ENCODE measurements at regions not wholly inside any gene's neighbourhood (a gene's known extent, or its start where the extent isn't known, plus 50 kb on each side); places are given as distances from the start of the nearest gene placed in this dataset.

- 90% methylated on average over 1 of the region's 1 CpG for WGBS
- Histone ChIP-seq H3K27ac (ENCODE audit: low read depth) (no peak overlapping the region), H3K4me1 (ENCODE audit: insufficient read depth) (no peaks in the 10 kb centered on the region), H3K4me3 (ENCODE audit: low read depth, low read length) (no peak overlapping the region), H3K36me3 (ENCODE audit: insufficient read depth) (no peaks in the 10 kb centered on the region)
- no peak for DNase-seq (ENCODE audit: extremely low spot score)
Observed at GRCh38 chr1:67889466-67889865, 56.2 kb upstream of the GNG12 start.

DNA sequence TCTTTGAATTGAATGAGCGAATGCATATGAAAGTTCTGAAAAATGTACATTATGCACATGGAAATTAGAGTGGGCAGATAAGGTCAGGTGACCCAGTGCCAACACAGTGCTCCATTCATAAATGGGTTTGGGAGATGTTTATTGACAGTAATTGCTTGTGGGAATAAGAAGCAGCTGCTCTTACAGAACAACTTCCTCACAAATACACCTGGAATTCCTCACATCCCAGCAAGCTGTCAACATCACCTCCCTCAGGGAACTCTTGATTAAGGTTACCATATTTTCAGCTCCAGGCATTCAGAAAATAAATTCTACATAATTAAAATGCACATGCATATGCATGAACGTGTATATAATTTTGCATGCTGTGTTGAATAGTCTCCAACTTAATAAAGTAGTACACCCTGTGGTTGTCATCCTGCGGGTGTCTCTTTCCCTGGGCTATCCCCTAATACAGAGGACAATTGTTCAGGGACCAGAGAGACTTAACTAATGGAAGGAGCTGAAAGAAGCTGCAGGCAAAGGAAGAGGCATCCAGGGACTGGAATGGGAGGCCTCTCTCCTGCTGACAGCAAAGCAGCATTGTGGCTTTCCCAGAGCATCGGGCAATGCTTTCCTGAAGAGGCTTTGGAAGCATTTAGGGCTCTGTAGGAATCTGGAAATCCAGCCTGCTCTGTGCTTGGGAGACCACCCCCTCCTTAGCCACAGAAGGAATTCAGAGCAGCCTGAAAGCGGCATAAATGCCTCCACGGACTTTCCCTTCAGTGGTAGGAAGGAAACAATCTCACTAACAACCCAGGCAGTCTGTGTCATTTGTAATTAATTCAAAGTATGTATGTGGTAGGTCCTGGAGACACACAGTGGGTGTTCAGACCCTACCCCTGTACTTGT lies 55.2 kb upstream of the GNG12 start:
- Histone ChIP-seq H3K4me3 (ENCODE audit: low read depth, low read length) (no peak overlapping the region), H3K36me3 (ENCODE audit: insufficient read depth) (no peaks in the 10 kb centered on the region), H3K4me1 (ENCODE audit: insufficient read depth) (no peaks in the 10 kb centered on the region), H3K27ac (ENCODE audit: low read depth) (no peak overlapping the region)
- DNase-seq (ENCODE audit: extremely low spot score) = no peak
- 74% methylated on average over 6 of the region's 6 CpGs for whole genome bisulfite sequencing

DNA sequence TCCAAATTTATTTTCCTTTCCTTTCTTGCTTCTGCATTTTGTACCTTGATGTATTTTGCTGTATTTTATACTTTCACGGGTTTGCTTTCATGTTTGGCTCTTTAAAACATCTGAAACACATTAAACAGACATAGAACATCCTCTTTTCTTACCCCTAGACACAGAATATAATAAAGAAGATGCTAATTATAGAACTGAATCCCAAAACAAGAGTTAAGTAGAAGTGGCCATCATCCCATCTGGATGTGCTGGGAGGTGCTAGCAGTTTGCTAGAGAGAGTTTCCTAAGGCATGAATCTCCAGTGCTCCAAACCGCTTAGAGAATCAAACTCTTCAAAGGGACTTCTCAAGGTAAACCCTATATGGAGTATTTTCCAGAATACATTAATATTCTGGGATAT lies 53.9 kb upstream of the GNG12 start:
- H3K4me1 ChIP-seq (ENCODE audit: insufficient read depth) = no peaks in the 10 kb centered on the region

GRCh38 chr1:67886076-67886475 lies 52.8 kb upstream of the GNG12 start:
- DNase-seq (ENCODE audit: extremely low spot score) = no peak
- Histone ChIP-seq H3K27ac (ENCODE audit: low read depth) (no peak overlapping the region), H3K4me1 (ENCODE audit: insufficient read depth) (no peaks in the 10 kb centered on the region), H3K36me3 (ENCODE audit: insufficient read depth) (no peaks in the 10 kb centered on the region), H3K4me3 (ENCODE audit: low read depth, low read length) (no peak overlapping the region)
- 94% methylated on average over 2 of the region's 2 CpGs for WGBS

More for the DNA sequence above, 53.9 kb upstream of the GNG12 start:
- DNase-seq (ENCODE audit: extremely low spot score) = no peak
- no peak overlapping the region for H3K4me3 ChIP-seq (ENCODE audit: low read depth, low read length)
- no peaks in the 10 kb centered on the region for H3K36me3 ChIP-seq (ENCODE audit: insufficient read depth)
- no peak overlapping the region for H3K27ac ChIP-seq (ENCODE audit: low read depth)
- WGBS = 81% methylated on average over 2 of the region's 2 CpGs

- Histone ChIP-seq H3K36me3 (ENCODE audit: insufficient read depth) (no peaks in the 10 kb centered on the region), H3K27ac (ENCODE audit: low read depth) (no peak overlapping the region), H3K4me3 (ENCODE audit: low read depth, low read length) (no peak overlapping the region), H3K4me1 (ENCODE audit: insufficient read depth) (no peaks in the 10 kb centered on the region)
- 87% methylated on average over 2 of the region's 2 CpGs for WGBS
- no peak for DNase-seq (ENCODE audit: extremely low spot score)
Observed at GRCh38 chr1:67883069-67883468, 49.8 kb upstream of the GNG12 start.

Data from urinary bladder (tissue), 3 donors.